ENCODE measurements at regions not wholly inside any gene's neighbourhood (a gene's known extent, or its start where the extent isn't known, plus 50 kb on each side); places are given as distances from the start of the nearest gene placed in this dataset.

DNA sequence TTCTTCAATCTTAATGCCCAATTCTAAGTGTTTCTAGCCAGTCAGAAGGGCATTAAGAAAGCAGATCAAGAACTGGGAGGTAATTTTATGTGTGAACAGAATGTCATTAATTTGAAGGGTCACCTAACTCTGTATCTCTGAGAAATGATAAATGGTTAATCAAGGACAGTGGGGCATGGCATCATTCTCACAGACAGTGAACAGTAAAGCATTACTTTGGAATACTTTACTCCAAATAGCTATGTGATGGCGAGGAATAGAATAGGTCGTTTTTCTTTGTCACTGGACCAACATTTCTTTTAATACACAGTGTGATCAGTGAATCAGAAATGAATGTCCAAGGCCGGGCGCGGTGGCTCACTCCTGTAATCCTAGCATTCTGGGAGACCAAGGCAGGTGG, 166.1 kb upstream of the KRR1 start:
- TF ChIP-seq CEBPB (IDR thresholded peaks at IDR 0.05; ENCODE audit: low read depth, low read length) (no peak), RFX5 (IDR thresholded peaks at IDR 0.05; ENCODE audit: low read depth, low read length) (no peak), CTCF (conservative IDR thresholded peaks at IDR 0.05; ENCODE audit: low read depth, low read length) (no peak), RCOR1 (IDR thresholded peaks at IDR 0.05; ENCODE audit: insufficient replicate concordance, low read length) (no peak), RAD21 (IDR thresholded peaks at IDR 0.05; ENCODE audit: low read length) (no peak), CHD1 (IDR thresholded peaks at IDR 0.05; ENCODE audit: low read depth, low read length) (no peak), POLR2A (IDR thresholded peaks at IDR 0.05; ENCODE audit: low read depth, low read length) (no peak), SMC3 (IDR thresholded peaks at IDR 0.05; ENCODE audit: low read depth, low read length) (no peak)
